ENCODE measurements at regions not wholly inside any gene's neighbourhood (a gene's known extent, or its start where the extent isn't known, plus 50 kb on each side); places are given as distances from the start of the nearest gene placed in this dataset.

- no peaks in the 10 kb centered on the region for H3K9me3 ChIP-seq (replicated peaks; ENCODE audit: control insufficient read depth, insufficient read depth, low read length)
- dilution Hi-C loops (cut with MboI; ENCODE audit: extremely low pct_ligation_motif_present, low sequenced_read_pairs) = no loop called here
- ChIA-PET CTCF (interaction anchor here (1.1 kb wide), 1 partner anchor 99 kb away, joined by 4 read pairs; the partner anchor contains the start of gene DTX4), POLR2A (no interaction called here)
- H3K4me2 ChIP-seq (ENCODE audit: insufficient read depth, low read length) = no peak overlapping the region
- H4K20me1 ChIP-seq (replicated peaks; ENCODE audit: control insufficient read depth, extremely low read depth, insufficient read depth, low read length) = no peaks in the 10 kb centered on the region
- no peak overlapping the region for H3K4me3 ChIP-seq (replicated peaks in 1 of 3; ENCODE audit: insufficient read depth in 1 of 3, low read depth in 1 of 3, low read length in 3 of 3)
- BruUV-seq (replicated peaks) = no TSS peak
- H3K79me2 ChIP-seq (ENCODE audit: control insufficient read depth, insufficient read depth, low read length) = no peaks in the 10 kb centered on the region
- TF ChIP-seq POLR2A (IDR thresholded peaks at IDR 0.05; ENCODE audit: low read depth, low read length) = no peak
- no peak for TF ChIP-seq FOS (IDR thresholded peaks at IDR 0.05; ENCODE audit: borderline replicate concordance, insufficient read depth, low read length)
- no peak for TF ChIP-seq GATA2 (IDR thresholded peaks at IDR 0.05; ENCODE audit: insufficient read depth, insufficient read length, low read depth, low read length)
- TF ChIP-seq POLR2AphosphoS5 (IDR thresholded peaks at IDR 0.05; ENCODE audit: insufficient read depth, low read depth, low read length) = no peak
- TF ChIP-seq EZH2 (IDR thresholded peaks at IDR 0.05; ENCODE audit: borderline replicate concordance, low read depth, low read length, severe bottlenecking) = no peak
- TF ChIP-seq, protein P1, sequence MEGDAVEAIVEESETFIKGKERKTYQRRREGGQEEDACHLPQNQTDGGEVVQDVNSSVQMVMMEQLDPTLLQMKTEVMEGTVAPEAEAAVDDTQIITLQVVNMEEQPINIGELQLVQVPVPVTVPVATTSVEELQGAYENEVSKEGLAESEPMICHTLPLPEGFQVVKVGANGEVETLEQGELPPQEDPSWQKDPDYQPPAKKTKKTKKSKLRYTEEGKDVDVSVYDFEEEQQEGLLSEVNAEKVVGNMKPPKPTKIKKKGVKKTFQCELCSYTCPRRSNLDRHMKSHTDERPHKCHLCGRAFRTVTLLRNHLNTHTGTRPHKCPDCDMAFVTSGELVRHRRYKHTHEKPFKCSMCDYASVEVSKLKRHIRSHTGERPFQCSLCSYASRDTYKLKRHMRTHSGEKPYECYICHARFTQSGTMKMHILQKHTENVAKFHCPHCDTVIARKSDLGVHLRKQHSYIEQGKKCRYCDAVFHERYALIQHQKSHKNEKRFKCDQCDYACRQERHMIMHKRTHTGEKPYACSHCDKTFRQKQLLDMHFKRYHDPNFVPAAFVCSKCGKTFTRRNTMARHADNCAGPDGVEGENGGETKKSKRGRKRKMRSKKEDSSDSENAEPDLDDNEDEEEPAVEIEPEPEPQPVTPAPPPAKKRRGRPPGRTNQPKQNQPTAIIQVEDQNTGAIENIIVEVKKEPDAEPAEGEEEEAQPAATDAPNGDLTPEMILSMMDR (IDR thresholded peaks at IDR 0.05; ENCODE audit: extremely low read depth in 1 of 2, insufficient read depth in 1 of 2, low read depth in 1 of 2, low read length in 2 of 2) = no peak
- no peak for TF ChIP-seq JUN (IDR thresholded peaks at IDR 0.05; ENCODE audit: borderline replicate concordance, insufficient read depth, insufficient read length, low read depth)
- TF ChIP-seq MAX (IDR thresholded peaks at IDR 0.05; ENCODE audit: insufficient read depth, insufficient read length) = no peak
- TF ChIP-seq MYC (IDR thresholded peaks at IDR 0.05; ENCODE audit: low read depth, low read length) = no peak
- intact Hi-C loops (cut with micrococcal nuclease) = no loop called here
- no peak for DNase-seq (ENCODE audit: low read depth, low spot score)
- H3K9ac ChIP-seq (replicated peaks; ENCODE audit: extremely low read depth, insufficient read depth, low read length) = no peak overlapping the region
- no peaks in the 10 kb centered on the region for H3K4me1 ChIP-seq (ENCODE audit: control insufficient read depth, extremely low read depth, insufficient read depth, low read length)
- FAIRE-seq = no peak
- no peaks in the 10 kb centered on the region for H3K9me1 ChIP-seq (replicated peaks; ENCODE audit: control insufficient read depth, extremely low read depth, insufficient read depth, low read length)
- no peaks in the 10 kb centered on the region for H3K27me3 ChIP-seq (ENCODE audit: control insufficient read depth in 2 of 2, insufficient read depth in 2 of 2, low read length in 2 of 2)
- no peak overlapping the region for H2AFZ ChIP-seq (ENCODE audit: low read depth, low read length)
- H3K36me3 ChIP-seq (ENCODE audit: control insufficient read depth in 2 of 2, extremely low read depth in 1 of 2, insufficient read depth in 2 of 2, low read length in 2 of 2) = no peaks in the 10 kb centered on the region
- no peak overlapping the region for H3K27ac ChIP-seq (ENCODE audit: insufficient read depth, low read depth, low read length)
These were observed 58.6 kb upstream of the MPEG1 start for GRCh38 chr11:59271247-59271755.

Data from endothelial cell of umbilical vein (primary cell).